ENCODE measurements at regions not wholly inside any gene's neighbourhood (a gene's known extent, or its start where the extent isn't known, plus 50 kb on each side); places are given as distances from the start of the nearest gene placed in this dataset.

DNA sequence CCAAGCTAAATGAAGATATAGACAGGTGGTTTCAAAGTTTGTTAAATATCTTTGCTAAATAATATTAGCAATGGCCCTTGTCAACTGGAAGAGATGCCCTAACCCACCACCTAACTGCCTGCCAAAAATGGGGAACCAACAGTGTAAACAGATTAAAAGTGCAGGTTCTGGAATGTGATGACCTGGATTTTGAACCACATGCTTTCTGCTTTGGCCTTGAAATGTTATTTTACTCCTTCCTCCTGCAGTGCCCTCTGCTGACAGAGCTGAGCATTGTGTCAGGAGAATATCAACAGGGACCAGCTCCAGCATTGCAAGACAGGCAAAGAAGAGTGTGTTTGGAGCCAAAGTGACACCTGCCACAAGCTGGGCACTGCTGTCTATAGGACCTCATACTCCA lies 226.6 kb downstream of the MYLK4 start:
- Histone ChIP-seq H3K9ac (ENCODE audit: insufficient read length) (no peak overlapping the region), H3K9me3 (ENCODE audit: low read depth, low read length) (peaks cover 4% of the 10 kb centered on the region; the same call in 1 of the 2 replicates), H3K27ac (no peak overlapping the region), H3K4me3 (no peak overlapping the region), H3K36me3 (ENCODE audit: insufficient read depth, low read length) (no peaks in the 10 kb centered on the region)
- TF ChIP-seq POLR2AphosphoS5 (IDR thresholded peaks at IDR 0.05; ENCODE audit: borderline replicate concordance, low read depth, low read length), result no peak
- TF ChIP-seq FOXP2 (optimal IDR thresholded peaks at IDR 0.05; ENCODE audit: control extremely low read depth, extremely low read length, insufficient read depth), result no peak
- TF ChIP-seq EZH2 (IDR thresholded peaks at IDR 0.05), result no peak
- no peak for DNase-seq (ENCODE audit: low read depth, low spot score)

DNA sequence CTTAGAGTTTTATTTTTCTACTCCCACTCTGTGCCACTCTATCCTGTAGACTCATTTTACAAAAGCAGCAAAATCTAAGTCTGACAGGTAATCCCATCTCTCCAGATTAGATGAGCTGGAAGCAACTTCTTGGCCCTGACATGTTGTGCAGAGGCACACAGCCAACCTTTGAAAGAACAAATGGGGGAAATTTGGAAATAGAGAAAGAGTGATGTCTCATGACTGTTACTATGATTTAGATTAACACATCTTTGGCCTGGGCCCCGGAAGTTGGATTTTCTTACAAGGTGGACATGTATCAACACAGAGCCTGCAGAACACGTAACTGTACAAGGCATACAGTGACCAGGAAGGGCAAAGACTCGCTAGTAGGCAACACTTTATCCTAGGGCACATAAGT lies 227.7 kb downstream of the MYLK4 start:
- Histone ChIP-seq H3K27ac (peak overlapping the region; percentile 58; the same call in 1 of the 2 replicates), H3K36me3 (ENCODE audit: insufficient read depth, low read length) (no peaks in the 10 kb centered on the region), H3K9ac (ENCODE audit: insufficient read length) (no peak overlapping the region), H3K9me3 (ENCODE audit: low read depth, low read length) (peaks cover 4% of the 10 kb centered on the region; the same call in 1 of the 2 replicates), H3K4me3 (no peak overlapping the region)
- TF ChIP-seq EZH2 (IDR thresholded peaks at IDR 0.05) (no peak), POLR2AphosphoS5 (IDR thresholded peaks at IDR 0.05; ENCODE audit: borderline replicate concordance, low read depth, low read length) (no peak), FOXP2 (optimal IDR thresholded peaks at IDR 0.05; ENCODE audit: control extremely low read depth, extremely low read length, insufficient read depth) (no peak)
- no peak for DNase-seq (ENCODE audit: low read depth, low spot score)

GRCh38 chr6:2522521-2522920 lies 228.2 kb downstream of the MYLK4 start:
- no peak overlapping the region for H3K9ac ChIP-seq (ENCODE audit: insufficient read length)
- peak overlapping the region; percentile 58 for H3K27ac ChIP-seq
- no peaks in the 10 kb centered on the region for H3K36me3 ChIP-seq (ENCODE audit: insufficient read depth, low read length)
- 0 out of 2 replicates have a peak overlapping the region, but pooled peaks have one; percentile 31 for H3K4me3 ChIP-seq
- TF ChIP-seq POLR2AphosphoS5 (IDR thresholded peaks at IDR 0.05; ENCODE audit: borderline replicate concordance, low read depth, low read length), result no peak
- TF ChIP-seq FOXP2 (optimal IDR thresholded peaks at IDR 0.05; ENCODE audit: control extremely low read depth, extremely low read length, insufficient read depth), result no peak
- TF ChIP-seq EZH2 (IDR thresholded peaks at IDR 0.05), result no peak
- H3K9me3 ChIP-seq (ENCODE audit: low read depth, low read length), result peaks cover 4% of the 10 kb centered on the region; the same call in 1 of the 2 replicates
- DNase-seq (ENCODE audit: low read depth, low spot score), result no peak

DNA sequence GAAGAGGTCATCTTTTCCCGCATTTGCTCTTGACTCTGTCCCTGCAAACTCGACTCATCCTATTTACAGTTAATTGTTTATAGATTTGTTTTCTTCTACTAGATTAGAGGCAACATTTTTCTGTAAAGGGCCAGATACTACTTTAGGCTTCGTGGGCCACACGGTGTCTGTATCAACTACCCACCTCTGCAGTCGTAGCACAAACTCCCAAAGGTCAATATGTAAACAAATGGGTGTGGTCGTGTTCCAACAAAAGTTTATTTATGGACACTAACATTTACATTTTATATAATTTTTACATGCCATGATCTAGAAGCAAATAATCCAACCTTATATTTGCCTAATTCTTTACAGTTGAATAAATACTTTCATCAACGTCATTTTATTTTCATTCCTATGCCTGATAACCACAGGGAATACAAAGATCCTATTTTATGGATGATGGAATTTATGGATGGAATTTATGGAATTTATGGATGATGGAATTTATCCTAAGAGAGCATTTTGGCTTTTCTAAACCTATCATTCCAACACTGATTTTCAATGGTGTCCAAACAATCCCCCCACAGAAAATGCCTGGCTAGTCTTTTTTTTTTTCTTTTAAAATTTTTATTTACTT lies 232.8 kb downstream of the MYLK4 start:
- no peak overlapping the region for H3K4me3 ChIP-seq
- H3K9me3 ChIP-seq (ENCODE audit: low read depth, low read length), result peaks cover 4% of the 10 kb centered on the region; the same call in 1 of the 2 replicates
- DNase-seq (ENCODE audit: low read depth, low spot score), result no peak
- TF ChIP-seq EZH2 (IDR thresholded peaks at IDR 0.05) (no peak), FOXP2 (optimal IDR thresholded peaks at IDR 0.05; ENCODE audit: control extremely low read depth, extremely low read length, insufficient read depth) (no peak), POLR2AphosphoS5 (IDR thresholded peaks at IDR 0.05; ENCODE audit: borderline replicate concordance, low read depth, low read length) (no peak)
- H3K9ac ChIP-seq (ENCODE audit: insufficient read length), result no peak overlapping the region
- no peak overlapping the region for H3K27ac ChIP-seq
- H3K36me3 ChIP-seq (ENCODE audit: insufficient read depth, low read length), result no peaks in the 10 kb centered on the region

- Histone ChIP-seq H3K9ac (ENCODE audit: insufficient read length) (no peak overlapping the region), H3K27ac (no peak overlapping the region), H3K4me3 (no peak overlapping the region), H3K9me3 (ENCODE audit: low read depth, low read length) (peaks cover 4% of the 10 kb centered on the region; the same call in 1 of the 2 replicates), H3K36me3 (ENCODE audit: insufficient read depth, low read length) (no peaks in the 10 kb centered on the region)
- TF ChIP-seq EZH2 (IDR thresholded peaks at IDR 0.05) (no peak), FOXP2 (optimal IDR thresholded peaks at IDR 0.05; ENCODE audit: control extremely low read depth, extremely low read length, insufficient read depth) (no peak), POLR2AphosphoS5 (IDR thresholded peaks at IDR 0.05; ENCODE audit: borderline replicate concordance, low read depth, low read length) (no peak)
- DNase-seq (ENCODE audit: low read depth, low spot score), result no peak
These were observed 233.3 kb downstream of the MYLK4 start for GRCh38 chr6:2517401-2517800.

DNA sequence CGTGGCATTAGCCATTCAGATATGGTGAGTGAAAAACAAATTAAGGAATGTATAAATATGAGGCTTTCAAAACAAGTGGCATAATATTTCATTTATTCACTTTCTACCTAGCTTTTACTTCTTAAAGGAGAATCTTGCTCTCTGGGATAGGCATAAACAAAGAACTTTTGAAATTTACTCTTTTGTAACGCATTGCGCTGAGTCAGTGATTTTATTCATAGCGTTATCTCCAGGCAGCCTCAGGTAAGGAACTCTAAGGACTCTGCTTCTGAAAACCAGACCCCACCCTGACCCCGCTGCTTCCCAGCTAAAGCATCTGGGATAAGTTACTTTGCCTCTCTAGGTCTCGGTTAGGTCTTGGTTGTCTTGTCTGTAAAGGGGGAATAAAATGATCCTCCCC lies 234.7 kb downstream of the MYLK4 start:
- H3K9ac ChIP-seq (ENCODE audit: insufficient read length), result no peak overlapping the region
- no peak for DNase-seq (ENCODE audit: low read depth, low spot score)
- H3K36me3 ChIP-seq (ENCODE audit: insufficient read depth, low read length), result no peaks in the 10 kb centered on the region
- TF ChIP-seq POLR2AphosphoS5 (IDR thresholded peaks at IDR 0.05; ENCODE audit: borderline replicate concordance, low read depth, low read length) (no peak), FOXP2 (optimal IDR thresholded peaks at IDR 0.05; ENCODE audit: control extremely low read depth, extremely low read length, insufficient read depth) (no peak), EZH2 (IDR thresholded peaks at IDR 0.05) (no peak)
- H3K27ac ChIP-seq, result no peak overlapping the region
- H3K4me3 ChIP-seq, result no peak overlapping the region
- H3K9me3 ChIP-seq (ENCODE audit: low read depth, low read length), result peaks cover 4% of the 10 kb centered on the region; the same call in 1 of the 2 replicates

- Histone ChIP-seq H3K9ac (ENCODE audit: insufficient read length) (no peak overlapping the region), H3K9me3 (ENCODE audit: low read depth, low read length) (peaks cover 4% of the 10 kb centered on the region; the same call in 1 of the 2 replicates), H3K4me3 (no peak overlapping the region), H3K36me3 (ENCODE audit: insufficient read depth, low read length) (no peaks in the 10 kb centered on the region), H3K27ac (no peak overlapping the region)
- TF ChIP-seq FOXP2 (optimal IDR thresholded peaks at IDR 0.05; ENCODE audit: control extremely low read depth, extremely low read length, insufficient read depth) (no peak), POLR2AphosphoS5 (IDR thresholded peaks at IDR 0.05; ENCODE audit: borderline replicate concordance, low read depth, low read length) (no peak), EZH2 (IDR thresholded peaks at IDR 0.05) (no peak)
- DNase-seq (ENCODE audit: low read depth, low spot score), result no peak
These were observed 235.7 kb downstream of the MYLK4 start for GRCh38 chr6:2514965-2515543.

DNA sequence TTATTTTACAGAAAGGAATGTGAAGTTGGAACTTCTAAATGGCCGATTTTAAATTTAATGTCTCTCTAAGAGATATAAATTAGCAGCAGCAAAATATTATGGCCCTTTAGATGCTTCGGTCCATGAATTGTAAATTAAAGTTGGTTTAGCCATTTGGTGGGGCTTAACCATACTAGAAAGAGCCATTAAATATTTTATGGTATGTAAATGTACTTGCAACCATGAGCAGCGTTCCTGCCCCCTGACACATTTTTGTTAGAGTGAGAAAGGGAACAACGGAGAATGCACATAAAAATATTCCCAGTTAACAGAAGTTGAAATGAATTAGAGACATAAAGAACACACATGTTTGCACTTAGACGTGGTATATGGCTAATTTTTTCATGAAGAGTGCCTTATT lies 237.9 kb downstream of the MYLK4 start:
- Histone ChIP-seq H3K4me3 (peak overlapping the region; percentile 67), H3K9me3 (ENCODE audit: low read depth, low read length) (no peaks in the 10 kb centered on the region), H3K36me3 (ENCODE audit: insufficient read depth, low read length) (no peaks in the 10 kb centered on the region), H3K9ac (ENCODE audit: insufficient read length) (peak overlapping the region; percentile 52), H3K27ac (peak overlapping the region; percentile 95)
- DNase-seq (ENCODE audit: low read depth, low spot score), result no peak
- TF ChIP-seq POLR2AphosphoS5 (IDR thresholded peaks at IDR 0.05; ENCODE audit: borderline replicate concordance, low read depth, low read length), result no peak
- TF ChIP-seq EZH2 (IDR thresholded peaks at IDR 0.05), result no peak
- no peak for TF ChIP-seq FOXP2 (optimal IDR thresholded peaks at IDR 0.05; ENCODE audit: control extremely low read depth, extremely low read length, insufficient read depth)
